Mucosa of gallbladder (tissue), 1 donor: ENCODE measurements at regions not wholly inside any gene's neighbourhood (a gene's known extent, or its start where the extent isn't known, plus 50 kb on each side); places are given as distances from the start of the nearest gene placed in this dataset.

Source experiments
- DNase-seq: peaks from one replicate; pipeline ENCODE4 v3.0.0-alpha.2; 2020; ENCODE audit warnings: low spot score
- donor health status: DM: no; HTN: no; CAD: no.

DNA sequence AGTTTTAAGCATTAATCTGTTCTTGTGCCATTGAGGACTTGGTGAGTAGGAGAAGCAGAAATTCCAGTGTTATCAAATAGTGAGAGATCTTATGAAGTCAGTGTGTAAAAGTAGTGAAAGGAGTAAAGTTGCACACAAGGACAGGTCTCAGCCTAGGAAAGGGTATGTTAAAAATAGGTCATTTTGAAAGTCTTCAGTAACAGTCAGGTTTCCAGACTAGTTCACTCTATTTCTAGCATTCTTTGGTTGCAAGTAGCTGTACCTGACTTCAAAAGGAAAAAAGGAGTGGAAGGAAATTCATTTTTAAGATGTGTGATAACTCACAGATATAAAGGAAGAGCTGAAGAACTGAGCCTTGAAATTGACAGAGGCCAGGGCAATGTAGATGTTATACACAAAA lies 250.1 kb upstream of the SATB1 start:
- no peak for DNase-seq

- DNase-seq, result no peak
Measured at GRCh38 chr3:18672561-18672960, 247.4 kb upstream of the SATB1 start.

DNA sequence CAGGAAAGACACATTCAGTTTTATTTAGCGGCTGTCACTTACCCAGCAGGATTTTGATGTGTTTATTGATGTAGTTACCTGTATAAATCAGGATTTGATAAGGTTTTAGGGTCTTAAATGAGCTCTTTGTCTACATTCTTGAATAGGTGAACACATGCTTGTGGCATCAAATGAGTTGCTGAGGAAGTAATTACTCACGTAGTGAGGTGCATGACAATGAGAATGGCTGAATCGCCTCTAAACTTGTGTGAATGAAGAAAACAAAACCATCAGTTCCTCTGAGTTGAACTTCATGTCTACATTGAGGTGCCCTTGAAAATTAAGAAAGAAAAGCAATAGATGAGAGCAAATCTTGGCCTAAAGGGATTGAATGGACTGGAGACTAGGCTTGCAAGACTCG lies 245.6 kb upstream of the SATB1 start:
- DNase-seq, result no peak

- DNase-seq, result no peak
Measured at GRCh38 chr3:18669374-18669773, 244.2 kb upstream of the SATB1 start.

GRCh38 chr3:18667552-18667951 lies 242.4 kb upstream of the SATB1 start:
- DNase-seq, result no peak

GRCh38 chr3:18666655-18667054 lies 241.5 kb upstream of the SATB1 start:
- no peak for DNase-seq

DNA sequence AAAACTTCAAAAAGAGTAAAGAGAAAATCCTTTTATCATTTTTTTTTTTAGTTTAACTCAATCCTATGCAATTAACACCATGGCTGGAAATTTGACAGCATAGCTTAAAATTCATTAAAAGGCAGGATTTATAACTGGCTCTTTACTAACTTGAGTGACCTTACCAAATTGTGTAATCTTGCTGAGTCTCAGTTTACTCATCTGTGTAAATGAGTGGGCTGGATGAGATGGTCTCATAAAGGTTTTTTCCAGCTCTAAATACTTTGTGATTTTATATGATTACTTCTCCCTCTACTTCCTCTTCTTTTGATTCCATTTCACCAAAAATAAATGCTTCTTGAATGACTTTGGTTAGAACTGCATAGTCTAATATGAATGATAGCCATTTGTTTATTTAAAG lies 234.9 kb upstream of the SATB1 start:
- no peak for DNase-seq

GRCh38 chr3:18657858-18658820 lies 233.0 kb upstream of the SATB1 start:
- DNase-seq, result no peak

DNA sequence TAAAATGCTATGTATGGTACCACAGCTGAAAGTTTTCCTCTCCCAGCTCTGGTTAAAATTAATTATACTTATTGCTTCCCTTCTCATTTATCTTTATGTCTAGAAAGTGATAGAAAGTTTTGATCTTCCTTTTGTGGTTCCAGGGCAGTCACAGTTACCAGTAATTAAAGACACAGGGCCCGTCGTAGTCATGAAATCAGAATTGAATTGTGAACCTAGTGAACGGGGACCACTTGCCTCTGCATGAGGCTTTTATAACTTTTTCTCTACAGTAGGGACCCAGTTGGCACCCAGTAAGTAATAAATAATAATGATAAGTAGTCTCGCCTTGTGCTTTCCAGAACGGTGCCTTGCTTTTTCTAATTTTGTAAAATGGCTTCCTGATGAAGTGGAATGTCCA lies 231.7 kb upstream of the SATB1 start:
- DNase-seq, result no peak

- DNase-seq, result no peak
Measured at GRCh38 chr3:18656410-18656809, 231.3 kb upstream of the SATB1 start.

GRCh38 chr3:18655827-18656226 lies 230.7 kb upstream of the SATB1 start:
- no peak for DNase-seq

DNA sequence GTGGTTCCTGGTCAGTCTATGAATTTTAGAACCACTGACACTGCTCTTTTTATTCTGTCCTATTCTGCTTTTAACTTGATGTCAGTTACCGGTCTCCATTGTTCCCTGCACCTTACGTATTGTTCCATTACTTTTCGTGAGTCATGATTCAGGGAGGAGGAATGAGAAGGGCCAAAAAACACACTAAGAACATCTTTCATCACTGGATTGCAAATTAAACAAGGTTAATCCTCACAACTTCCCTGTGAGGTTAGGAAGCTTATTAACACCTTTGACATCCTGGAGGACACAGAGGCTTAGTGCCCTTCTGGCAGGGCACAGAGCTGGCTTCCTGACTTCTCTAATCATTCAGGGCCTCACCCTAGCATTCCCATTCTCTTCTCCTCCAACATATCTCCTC lies 227.6 kb upstream of the SATB1 start:
- no peak for DNase-seq

GRCh38 chr3:18650731-18651130 lies 225.6 kb upstream of the SATB1 start:
- no peak for DNase-seq

GRCh38 chr3:18649666-18650363 lies 224.7 kb upstream of the SATB1 start:
- no peak for DNase-seq

DNA sequence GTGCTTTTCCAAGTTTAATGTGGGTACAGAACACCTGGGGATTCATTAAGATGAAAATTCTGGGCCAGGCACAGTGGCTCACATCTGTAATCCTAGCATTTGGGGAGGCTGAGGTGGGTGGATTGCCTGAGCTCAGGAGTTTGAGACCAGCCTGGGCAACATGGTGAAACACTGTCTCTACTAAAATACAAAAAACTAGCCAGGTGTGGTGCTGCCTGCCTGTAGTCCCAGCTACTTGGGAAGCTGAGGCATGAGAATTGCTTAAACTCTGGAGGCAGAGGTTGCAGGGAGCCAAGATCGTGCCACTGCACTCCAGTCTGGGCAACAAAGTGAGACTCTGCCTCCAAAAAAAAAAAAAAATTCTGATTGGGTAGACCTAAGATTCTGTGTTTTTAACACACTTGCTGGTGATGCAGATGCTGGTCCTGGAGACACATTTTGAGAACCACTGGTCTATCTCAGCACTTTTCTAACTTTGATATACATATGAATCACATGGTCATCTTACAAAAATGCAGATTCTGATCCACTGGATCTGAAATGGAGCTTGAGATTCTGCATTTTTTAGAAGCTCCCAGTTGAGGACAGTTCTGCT lies 223.8 kb upstream of the SATB1 start:
- no peak for DNase-seq

- no peak for DNase-seq
Measured at GRCh38 chr3:18648159-18648558, 223.0 kb upstream of the SATB1 start.

DNA sequence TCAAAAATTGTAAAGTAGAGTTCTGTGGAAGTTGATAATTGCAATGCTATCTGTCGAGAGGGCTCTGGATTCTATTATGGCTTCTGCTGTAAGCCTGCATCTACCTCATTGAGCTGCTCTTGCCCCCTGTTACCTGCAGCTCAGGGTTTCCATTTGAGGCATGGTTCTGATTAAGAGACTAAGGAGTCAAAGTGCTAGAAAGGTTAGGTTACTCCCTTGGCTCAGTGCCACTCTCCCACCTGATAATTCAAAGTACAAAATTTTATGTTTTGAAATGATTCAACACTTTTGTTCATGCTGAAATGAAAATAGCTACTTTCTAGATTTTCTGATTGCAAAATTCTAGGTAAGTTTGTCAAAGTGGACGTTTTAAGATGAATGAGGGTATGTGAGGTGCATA lies 220.5 kb upstream of the SATB1 start:
- no peak for DNase-seq

DNA sequence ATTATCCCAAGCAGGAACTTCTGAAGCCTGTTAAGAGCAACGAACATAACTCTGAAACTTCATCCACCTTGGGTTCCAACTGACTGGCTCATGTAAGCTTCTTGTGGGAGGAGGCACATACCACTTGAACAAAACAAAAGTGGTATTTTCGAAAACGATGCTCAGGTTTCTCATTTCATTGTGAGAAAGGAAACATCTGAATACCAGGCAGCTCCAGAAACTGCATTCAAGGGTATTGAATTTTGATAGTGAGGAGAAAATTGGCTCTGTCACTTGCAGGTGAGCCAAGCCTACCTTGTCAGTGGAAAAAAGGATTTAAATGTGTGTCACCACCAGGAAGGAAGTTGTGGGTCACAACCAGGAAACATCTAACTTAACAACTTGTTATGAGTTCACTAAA lies 218.1 kb upstream of the SATB1 start:
- DNase-seq, result no peak

DNA sequence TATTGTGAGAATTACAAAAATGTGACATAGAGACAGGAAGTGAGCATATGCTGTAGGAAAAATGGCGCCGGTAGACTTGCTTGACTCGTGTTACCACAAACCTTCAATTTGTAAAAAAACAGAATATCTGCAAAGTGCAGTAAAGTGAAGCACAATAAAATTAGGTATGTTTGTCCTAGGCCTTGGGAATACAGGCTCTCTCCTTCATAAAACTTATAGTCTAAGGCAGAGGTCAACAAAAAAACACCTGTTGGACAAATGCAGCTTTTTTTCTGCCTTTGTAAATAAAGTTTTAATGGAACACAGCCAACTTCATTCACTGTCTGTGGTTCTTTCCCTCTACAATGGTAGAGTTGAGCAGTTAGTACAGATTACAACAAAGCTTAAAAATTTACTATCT lies 216.8 kb upstream of the SATB1 start:
- DNase-seq, result no peak

- DNase-seq, result no peak
Measured at GRCh38 chr3:18635215-18635614, 210.1 kb upstream of the SATB1 start.

GRCh38 chr3:18634461-18634860 lies 209.3 kb upstream of the SATB1 start:
- no peak for DNase-seq

GRCh38 chr3:18633002-18633401 lies 207.9 kb upstream of the SATB1 start:
- DNase-seq, result no peak

- no peak for DNase-seq
Measured at GRCh38 chr3:18630295-18630694, 205.2 kb upstream of the SATB1 start.
